HG02981 (cell line): ENCODE measurements at regions not wholly inside any gene's neighbourhood (a gene's known extent, or its start where the extent isn't known, plus 50 kb on each side); places are given as distances from the start of the nearest gene placed in this dataset.
"Not testable (repeated sequence)": the region's sequence is repeated elsewhere in the genome, so short reads cannot be mapped to it uniquely, and the experiment has no call there.

Source experiments
- ATAC-seq: cut with Tn5 transposase; IDR thresholded peaks from one replicate; pipeline ENCODE4 v1.9.1; 2021; ENCODE audit warnings: mild to moderate bottlenecking, moderate library complexity; ENCODE audit not compliant: unreplicated experiment

DNA sequence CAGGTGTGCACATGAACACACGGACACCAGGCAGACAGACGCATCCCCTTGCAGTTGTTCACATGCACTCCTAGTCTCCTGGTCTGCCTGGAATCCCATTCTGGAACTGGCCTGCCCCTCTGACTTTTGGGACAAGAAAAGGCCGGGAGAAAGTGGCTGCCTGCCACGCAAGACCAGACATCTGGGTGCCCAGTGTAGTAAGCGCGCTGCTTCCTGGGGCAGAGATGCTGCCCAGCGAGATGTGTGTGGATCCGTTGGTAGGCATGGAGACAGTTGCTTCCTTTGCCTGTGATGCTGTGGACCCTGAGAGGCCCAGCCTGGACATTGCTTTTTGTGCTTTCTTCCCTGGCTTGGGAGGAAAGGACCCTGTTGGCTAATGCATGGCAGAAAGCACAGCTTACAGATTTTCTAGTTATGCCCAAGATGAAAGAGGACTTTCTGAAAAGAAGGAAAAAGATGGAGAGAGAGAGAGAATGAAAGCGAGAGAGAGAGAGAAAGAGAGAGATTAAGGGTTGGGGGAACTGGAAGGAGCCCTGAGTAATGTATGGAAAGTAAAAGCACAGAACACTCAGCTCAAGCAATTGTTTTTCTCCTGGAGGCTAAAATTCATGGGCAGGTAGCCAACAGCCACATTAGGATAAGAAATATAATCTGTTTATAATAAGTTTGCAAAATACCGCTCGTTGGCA, 235.3 kb downstream of the BCL2L11 start:
- not testable (repeated sequence) for ATAC-seq

DNA sequence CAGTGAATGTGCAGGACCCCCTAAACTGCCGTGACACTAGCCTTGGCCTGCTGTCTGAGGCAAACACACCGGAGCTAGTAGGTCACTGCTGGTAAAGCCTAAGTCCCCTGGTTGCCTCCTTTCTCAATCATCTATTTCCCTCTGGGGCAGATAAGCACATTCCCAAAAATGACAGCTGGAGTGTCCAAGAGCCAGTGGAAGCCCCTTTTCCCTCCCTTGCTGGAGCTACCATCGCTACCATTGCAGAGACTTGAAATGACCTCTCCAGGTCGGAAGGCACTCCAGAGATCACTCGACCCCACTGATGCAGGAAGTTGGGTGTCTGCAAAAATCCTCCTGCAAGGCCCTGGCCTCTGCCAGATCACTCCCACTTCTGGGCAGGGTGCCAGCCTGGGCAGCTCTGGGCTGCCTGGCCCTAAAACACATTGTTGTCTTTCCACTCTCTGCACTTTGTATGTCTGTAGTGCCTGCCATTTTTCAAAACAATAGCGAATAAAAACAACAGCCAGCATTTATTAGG, 235.9 kb downstream of the BCL2L11 start:
- ATAC-seq, result not testable (repeated sequence)

DNA sequence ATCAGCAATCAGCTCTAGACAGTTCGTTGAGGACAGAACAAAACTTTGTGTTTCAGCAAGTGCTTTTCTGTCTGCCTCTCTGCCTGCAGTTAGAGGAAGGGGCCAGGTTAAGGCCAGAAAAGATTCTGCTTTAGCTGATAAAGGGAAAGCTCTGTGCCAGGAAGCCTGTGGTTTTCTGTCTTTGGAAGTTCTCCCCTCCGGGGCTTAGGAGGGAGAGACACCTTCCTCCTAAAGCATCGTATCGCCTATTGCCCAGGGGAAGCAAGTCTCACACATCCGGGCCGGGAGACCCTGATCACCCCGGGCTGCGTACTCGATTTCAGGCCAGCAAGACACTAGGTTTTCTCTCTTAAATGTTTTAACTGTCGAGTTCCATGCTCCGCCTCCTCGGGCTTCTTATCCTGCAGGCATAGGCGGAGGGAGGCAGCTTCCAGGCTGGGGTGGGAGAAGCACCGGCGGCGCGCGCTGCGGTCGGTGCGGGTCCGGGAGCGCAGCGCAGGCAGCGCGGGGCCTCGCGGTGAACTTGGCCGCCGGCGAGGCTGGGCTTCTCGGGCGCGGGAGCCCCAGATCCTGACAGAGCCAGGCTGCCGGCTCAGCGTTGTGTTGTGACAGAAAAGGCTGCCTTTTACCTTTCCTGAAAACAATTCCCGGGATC, 245.4 kb downstream of the BCL2L11 start:
- ATAC-seq, result not testable (repeated sequence)

DNA sequence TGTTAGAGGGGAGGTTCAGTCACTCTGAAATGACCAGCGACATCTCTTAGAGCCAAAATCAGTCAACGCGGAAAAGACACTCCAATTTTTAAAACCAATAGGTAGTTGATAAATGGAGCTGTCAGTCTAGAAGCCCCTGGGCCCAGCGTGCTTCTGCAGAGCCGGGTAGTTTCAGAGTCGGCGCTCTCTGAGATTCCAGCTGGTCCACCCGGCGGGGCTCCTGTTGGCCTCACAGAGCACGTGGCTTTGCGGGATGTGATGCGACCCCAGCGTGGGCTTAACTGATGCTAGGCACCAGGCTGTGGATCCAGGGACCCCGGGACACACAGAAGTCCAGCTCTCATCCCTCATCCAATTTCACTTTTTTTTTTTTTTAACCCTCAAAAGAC, 245.9 kb downstream of the BCL2L11 start:
- not testable (repeated sequence) for ATAC-seq

DNA sequence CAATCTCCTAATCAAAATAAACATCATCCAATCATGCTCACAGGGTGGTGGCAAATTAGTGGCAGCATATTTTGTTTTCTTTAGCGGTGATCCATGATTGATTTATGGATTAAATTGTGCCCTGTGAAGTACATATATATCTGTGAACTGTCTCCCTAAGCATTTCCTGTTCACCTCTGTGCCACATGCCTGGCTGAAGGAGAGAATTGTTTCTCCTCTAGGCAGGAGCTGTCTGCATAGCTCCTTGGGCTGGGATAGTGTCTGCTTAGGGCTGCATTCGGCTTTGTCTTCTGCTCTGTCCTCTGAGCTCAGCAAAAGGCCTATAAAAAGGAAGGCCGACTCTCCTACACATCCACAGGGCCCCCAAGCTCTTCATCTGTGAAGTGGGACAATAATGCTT, 246.4 kb downstream of the BCL2L11 start:
- not testable (repeated sequence) for ATAC-seq

DNA sequence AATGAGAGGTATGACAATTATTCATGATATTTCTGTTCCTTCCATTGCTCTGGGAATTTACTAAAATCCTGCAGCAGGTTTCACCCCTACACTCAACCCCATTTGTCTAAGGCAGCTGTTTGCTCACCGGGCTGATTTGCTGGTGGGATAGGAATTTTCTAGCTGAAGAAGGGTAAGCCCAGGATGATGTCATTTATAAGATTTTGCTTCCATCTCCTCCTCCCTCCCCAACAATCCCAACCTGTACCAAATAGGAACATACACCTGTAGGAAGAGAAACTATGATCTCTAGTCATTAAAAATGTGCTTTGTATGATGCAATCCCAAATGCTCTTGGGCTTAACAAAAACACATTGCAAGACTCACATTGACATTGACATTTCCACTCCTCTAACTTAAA, 247.2 kb downstream of the BCL2L11 start:
- ATAC-seq, result not testable (repeated sequence)

DNA sequence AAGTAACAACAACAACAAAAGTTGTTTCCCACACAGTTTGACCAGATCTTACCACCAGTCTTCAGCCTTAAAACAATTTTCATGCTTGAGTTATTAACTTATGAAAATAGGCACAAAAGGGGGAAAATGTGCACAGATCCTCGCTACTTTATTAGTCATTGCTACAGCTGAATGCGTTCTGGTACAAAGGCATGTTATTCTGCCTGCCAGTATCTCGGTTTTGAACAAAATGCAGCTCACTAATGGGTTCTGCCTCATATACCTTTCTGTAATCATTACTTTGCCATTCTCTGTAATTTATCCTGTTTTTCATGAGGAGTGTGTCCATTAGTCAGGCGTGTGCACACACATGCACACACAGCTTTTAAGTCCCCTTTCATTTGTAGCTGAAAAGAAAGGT, 247.6 kb downstream of the BCL2L11 start:
- not testable (repeated sequence) for ATAC-seq

DNA sequence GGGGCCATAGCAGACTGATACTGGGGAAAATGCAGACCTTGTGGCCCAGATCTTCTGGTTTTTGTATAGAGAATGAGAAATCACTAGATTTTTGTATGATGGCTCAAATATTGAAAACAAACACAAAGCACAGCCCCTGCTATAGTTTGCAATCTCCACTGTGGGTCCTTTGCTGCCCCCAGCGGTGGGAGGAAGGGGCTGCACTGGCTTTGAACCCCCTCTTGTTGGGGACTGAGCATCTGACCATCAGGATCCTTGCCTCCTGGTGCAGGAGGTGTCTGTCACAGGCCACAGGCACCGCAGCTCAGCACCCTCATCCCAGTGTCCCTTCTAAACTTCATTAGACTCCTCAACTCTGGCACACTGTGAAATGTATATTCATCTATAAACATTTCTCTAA, 252.3 kb downstream of the BCL2L11 start:
- not testable (repeated sequence) for ATAC-seq

DNA sequence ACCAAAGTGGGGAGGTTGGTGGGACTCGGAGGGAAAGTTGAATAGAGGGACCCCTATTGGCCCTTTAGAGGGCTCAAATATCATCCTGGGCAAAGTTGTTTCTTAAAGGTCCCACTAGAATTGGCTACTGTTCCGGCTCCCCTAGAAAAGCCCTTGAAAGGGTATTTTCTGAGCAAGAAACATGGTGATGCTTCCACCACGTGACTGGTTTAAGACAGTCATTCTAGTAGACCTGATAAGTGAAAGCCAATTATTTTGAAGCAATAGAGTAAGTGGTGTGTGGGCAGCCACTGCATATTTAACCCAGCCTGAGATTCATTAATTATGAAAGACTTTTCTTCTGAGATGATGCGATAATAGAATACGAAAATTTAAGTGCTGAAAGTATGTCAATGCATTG, 253.3 kb downstream of the BCL2L11 start:
- not testable (repeated sequence) for ATAC-seq

DNA sequence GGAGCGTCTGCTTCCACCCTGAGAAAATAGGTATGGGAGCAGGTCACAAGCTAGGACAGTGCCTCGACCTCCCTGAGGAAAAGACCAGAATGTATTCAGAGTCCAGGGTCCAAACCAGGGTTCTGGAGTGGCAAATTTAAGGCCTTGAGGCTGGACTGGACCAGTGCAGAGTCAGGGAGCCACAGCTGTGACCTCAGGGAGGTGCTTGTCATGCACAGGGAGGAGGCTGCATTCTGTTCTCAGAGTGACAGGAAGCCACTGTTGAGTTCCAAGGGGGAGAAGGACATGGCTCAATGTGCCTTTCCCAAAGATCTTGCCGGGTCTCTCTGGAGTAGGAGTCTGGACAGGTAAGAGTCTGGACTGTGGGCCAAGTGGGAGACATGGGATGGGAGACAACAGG, 254.0 kb downstream of the BCL2L11 start:
- ATAC-seq, result not testable (repeated sequence)

DNA sequence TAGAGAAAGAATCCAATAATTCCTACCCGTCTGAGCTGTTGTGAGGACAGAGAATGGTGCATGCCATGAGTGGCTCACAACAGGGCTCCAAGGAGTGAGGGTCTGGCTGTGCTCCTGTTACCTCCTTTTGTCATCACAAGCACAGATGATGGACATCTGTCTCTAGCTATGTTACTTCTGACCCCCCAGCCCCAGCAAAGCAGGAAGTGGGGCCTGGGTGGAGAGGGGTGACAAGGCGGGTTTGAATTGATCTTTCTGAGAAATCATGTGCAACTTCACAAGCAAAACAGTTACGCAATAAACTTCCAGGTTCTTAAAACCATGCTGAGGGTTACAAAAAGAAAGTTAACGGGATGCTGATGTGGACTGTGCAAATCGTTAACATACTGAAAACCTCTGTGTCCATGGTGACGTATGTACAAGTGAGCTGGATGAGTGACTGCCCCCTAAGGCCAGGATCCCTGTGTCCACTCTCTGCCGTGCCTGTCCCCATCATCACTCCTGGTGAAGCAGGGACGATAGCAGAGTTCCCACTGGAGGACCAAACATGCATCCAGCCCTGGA, 254.7 kb downstream of the BCL2L11 start:
- ATAC-seq, result not testable (repeated sequence)

DNA sequence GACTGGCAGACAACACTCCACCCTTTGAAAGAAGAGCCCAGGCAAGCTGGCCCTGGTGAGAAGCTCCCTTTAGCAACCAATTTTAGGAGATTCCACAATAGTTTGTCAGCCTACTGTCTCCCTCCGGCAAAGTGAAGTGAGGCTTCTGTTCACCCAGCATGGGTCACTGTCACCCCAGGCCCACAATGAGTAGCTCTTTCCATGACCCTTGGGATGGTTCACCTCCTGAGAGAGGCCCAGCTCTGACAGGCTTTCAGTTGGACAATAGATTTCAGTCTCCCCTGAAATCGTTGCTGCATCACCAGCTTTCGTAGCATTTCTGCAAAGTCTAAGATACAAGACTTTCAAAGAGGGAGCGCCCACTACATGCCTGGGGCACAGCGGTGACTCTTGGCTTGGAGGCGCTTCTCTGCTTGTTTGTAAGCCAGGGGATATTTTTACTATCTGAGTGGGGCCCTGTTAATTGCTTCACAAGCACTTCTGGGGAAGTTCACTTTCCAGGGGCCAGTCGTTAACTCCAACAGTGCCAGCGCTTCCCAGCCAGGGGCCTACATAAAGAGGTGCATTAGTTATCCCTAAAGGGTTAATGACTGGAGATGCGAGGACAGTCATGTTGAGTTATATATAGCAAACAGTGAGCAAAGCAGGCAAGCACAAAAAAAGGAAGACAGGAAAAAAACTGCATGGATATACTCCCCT, 255.7 kb downstream of the BCL2L11 start:
- not testable (repeated sequence) for ATAC-seq

DNA sequence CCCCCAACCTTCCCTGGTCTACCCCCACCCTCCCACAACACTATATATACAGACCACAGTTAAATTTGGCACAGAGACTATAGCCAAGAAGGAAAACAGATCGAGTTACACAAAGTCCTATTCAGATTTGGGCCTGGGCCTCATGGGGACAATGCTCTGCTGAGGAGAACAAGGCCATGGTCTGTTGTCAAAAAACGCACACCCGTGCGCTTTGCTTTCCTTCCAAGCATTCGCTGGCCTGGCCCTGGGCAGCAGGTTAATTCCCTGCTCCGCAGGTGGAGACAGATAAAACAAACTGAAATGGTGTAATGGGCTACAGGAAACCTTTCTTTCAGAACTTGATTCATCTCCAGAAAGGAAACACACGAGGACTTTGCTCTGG, 256.2 kb downstream of the BCL2L11 start:
- ATAC-seq, result not testable (repeated sequence)

DNA sequence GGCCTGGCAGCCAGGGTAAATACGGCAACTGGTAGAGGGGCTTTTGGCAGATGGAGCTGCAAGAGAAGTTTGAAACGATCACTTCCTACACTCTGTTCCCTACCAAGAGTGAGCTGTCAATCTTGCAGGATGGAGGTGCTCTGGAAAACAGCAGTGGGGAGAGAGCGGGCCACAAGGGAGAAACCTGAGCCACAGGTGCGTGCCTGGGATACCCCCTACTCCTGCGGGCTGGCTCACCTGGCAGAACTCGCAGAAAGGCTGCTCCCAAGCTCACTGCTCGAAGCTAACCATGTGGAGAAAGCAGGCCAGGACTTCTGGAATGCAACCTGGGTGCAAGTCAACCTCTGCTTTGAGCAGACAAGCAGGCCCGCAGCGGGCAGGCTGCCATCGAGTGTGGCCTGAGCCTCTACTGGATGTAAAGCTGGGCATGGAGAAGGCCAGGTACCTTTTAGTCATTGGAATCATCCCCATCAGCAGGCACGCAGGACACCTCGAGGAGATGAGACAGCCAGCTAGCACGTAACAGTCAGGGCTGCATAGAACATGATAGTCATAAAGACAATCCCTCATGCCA, 256.8 kb downstream of the BCL2L11 start:
- not testable (repeated sequence) for ATAC-seq

DNA sequence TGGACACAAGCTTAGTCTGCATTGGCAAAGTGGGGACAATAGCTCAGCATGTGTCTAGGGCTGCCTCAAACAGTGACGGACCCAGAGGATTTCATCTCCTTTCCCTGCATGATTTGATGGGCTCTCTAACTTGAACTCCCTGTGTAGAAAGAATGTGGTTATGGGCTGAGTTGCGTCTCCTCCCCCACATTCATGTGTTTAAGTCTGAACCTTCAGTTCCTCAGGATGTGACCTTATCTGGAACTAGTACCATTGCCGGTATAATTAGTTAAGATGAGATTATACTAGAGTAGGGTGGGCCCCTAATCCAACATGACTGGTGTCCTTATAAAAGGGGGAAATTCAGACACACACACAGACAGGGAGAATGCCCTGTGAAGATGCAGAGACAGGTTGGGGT, 257.6 kb downstream of the BCL2L11 start:
- not testable (repeated sequence) for ATAC-seq

DNA sequence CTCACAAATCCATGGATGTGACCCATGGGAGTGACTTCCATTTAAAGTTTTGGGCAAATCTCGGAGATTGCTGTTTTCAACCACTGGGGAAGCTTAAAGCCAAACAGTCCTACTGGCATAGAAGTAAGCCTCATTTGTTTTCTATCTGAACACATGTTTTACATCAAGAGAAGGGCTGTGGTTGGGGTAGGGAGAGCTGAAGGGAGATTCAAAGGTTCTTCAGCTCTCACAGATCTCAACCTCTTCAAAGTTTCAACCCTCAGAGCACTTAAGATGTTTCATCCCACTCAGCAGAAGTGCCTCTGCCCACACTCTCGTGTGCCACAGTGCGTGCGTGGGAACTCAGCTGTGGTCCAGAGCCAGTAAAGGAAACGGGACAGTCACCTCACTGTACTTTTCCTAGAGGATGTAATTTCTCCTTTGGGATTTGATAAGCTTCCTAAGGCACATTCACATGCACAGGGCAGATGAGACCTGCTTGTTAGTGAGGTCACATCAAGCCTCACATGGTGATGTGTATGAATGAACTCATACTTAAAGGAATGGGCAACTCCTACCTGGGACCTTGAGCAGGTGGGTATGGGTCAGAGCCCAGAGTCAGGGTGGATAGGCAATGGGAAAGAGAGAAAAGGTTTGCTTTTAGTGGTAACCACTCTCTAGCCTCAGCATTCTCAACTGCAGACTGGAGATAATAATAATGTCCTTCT, 260.2 kb downstream of the BCL2L11 start:
- ATAC-seq, result not testable (repeated sequence)

DNA sequence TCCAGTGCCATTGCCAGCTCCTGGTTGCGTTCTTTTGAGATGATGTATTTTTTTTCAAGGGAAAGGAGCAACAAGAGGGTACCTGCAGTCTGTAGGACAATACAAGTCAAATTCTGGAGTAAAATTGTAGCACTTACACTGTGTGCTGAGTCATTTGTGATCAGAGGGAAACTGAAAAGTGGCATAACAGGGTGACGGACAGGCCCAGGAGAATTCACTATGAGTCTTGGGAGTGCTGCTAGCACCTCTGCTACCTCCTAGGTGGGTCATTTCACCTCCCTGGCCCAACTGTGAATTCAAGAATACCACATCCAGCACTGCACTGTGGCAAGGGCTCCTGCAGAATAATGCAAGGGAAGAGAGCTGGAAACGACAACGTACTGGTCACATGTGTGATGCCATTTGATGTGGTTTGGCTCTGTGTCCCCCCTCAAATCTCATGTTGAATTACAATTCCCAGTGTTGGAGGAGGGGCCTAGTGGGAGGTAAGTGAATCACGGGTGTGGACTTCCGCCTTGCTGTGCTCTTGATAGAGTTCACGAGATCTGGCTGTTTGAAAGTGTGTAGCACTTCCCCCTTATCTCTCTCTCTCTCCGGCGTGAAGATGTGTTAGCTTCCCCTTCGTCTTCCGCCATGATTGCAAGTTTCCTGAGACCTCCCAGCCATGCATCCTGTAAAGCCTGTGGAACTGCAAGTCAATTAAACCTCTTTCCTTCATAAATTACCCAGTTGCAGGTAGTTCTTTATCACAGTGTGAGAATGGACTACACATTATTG, 261.0 kb downstream of the BCL2L11 start:
- ATAC-seq, result not testable (repeated sequence)

DNA sequence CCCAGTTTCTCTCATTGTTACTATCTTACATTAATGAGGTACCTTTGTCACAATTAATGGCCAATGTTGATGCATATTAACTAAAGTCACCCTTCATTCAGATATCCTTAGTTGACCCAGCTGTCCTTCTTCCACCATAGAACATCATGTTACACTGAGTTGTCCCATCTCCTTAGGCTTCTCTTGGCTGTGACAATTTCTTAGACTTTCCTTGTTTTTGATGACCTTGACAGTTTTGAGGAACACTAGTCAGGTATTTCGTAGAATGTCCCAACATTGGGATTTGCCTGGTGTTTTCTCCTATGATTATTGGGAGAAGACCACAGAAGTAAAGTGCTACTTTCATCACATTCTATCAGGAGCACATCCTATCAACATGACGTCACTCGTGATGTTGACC, 261.8 kb downstream of the BCL2L11 start:
- ATAC-seq, result not testable (repeated sequence)

DNA sequence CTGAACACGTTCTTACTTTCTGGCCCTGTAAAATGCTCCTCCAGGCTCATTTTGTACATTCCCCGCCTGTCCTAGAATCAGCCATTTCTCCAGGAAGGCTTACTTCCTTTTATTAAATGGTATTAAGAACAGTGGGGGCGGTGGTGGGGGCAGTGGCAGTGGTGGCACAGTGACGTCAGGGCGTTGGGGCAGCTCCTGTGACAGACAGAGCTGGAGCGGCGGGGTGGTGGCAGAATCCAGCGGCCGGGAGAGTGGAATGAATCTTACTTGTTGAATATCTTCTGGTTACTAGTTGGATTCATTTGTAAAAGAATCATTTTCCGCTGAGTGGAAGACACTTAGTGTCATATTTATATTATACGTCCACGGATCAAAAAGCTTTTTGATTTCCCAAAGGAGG, 262.6 kb downstream of the BCL2L11 start:
- ATAC-seq, result not testable (repeated sequence)
